Prostate gland (tissue), 2 donors: ENCODE measurements at regions not wholly inside any gene's neighbourhood (a gene's known extent, or its start where the extent isn't known, plus 50 kb on each side); places are given as distances from the start of the nearest gene placed in this dataset.

Experiments used
- DNase-seq: peaks from one replicate; pipeline ENCODE4 v3.0.0-alpha.2; 2019; ENCODE audit warnings: low spot score
- H3K27ac ChIP-seq, 2 donors: fragments of 200-600 bp; sonication (generic); 2 replicates each; pipeline ENCODE4 v1.5.1; 2017 to 2019
- H3K27me3 ChIP-seq: fragments of 200-600 bp; sonication (generic); replicated peaks from 2 replicates; pipeline ENCODE4 v1.5.1; 2019; ENCODE audit not compliant: insufficient read depth
- H3K36me3 ChIP-seq, 2 donors: fragments of 200-600 bp; sonication (generic); 1 replicate in 1 of 2; 2 replicates in 1 of 2; pipeline versions ENCODE4 v1.5.1 to v1.8.1; 2017 to 2019
- H3K4me1 ChIP-seq: fragments of 200-600 bp; sonication (generic); replicated peaks from 2 replicates; pipeline ENCODE4 v1.5.1; 2019
- H3K4me3 ChIP-seq, 2 donors: fragments of 200-600 bp; sonication (generic); 2 replicates each; pipeline ENCODE4 v1.5.1; 2017 to 2019
- H3K9me3 ChIP-seq: fragments of 200-600 bp; sonication (generic); 2 replicates; pipeline ENCODE4 v1.5.1; 2017
- POLR2A ChIP-seq: fragments of 450-650 bp; IDR thresholded peaks from one replicate; pipeline ENCODE4 v1.6.1; 2016; ENCODE audit warnings: antibody characterized with exemption, mild to moderate bottlenecking
- POLR2AphosphoS5 ChIP-seq: sonication (generic); formaldehyde crosslinking; IDR thresholded peaks from one replicate; pipeline ENCODE4 v1.6.1; 2017; ENCODE audit warnings: antibody characterized with exemption
- WGBS: methylation state at CpG from one replicate; pipeline ENCODE4 v1.1.5; 2018; 5-methylcytosine and 5-hydroxymethylcytosine counted together
- intact Hi-C: fragments of 100-400 bp; cut with DNase I; formaldehyde crosslinking; loops from one replicate; pipeline ENCODE4 v1.14.2; 2022
- TF ChIP-seq, protein P1 (sequence below), 4 experiments: fragments of 200-600 bp in 2 of 4; fragments of 450-650 bp in 2 of 4; sonication (generic) in 2 of 4; IDR thresholded peaks; 1 replicate in 3 of 4; 2 replicates in 1 of 4; pipeline ENCODE4 v1.5.1; 2016 to 2019; ENCODE audit warnings: antibody characterized with exemption in 4 of 4, mild to moderate bottlenecking in 2 of 4, moderate library complexity in 2 of 4

DNA sequence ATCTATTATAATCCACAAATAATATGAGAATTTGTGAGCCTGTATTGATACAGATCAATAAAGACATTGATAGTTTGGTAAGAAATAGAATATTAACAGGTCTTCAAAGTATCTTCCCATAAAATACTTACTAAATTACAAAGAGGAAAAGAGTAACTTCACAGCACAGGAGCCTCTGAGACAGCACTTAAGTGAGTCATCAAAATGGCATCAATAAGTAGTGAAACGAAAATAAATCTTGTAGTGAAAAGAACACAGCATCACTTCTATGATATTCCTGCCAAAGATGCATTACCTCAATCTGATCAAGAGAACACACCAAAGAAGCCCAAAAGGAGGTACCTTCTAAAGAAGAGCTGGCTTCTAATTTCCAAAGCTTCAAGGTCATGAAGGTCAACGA is 116.4 kb downstream of the CBLN2 start:
- intact Hi-C loops, result no loop called here
- Histone ChIP-seq H3K27ac (no peak overlapping the region), H3K4me1 (no peaks in the 10 kb centered on the region), H3K4me3 (no peak overlapping the region), H3K27me3 (no peaks in the 10 kb centered on the region), H3K36me3 (no peaks in the 10 kb centered on the region), H3K9me3 (no peaks in the 10 kb centered on the region)
- 73% methylated on average over 2 of the region's 2 CpGs for WGBS
- DNase-seq, result no peak
- no peak for TF ChIP-seq POLR2A
- TF ChIP-seq POLR2AphosphoS5, result no peak
- TF ChIP-seq, protein P1, sequence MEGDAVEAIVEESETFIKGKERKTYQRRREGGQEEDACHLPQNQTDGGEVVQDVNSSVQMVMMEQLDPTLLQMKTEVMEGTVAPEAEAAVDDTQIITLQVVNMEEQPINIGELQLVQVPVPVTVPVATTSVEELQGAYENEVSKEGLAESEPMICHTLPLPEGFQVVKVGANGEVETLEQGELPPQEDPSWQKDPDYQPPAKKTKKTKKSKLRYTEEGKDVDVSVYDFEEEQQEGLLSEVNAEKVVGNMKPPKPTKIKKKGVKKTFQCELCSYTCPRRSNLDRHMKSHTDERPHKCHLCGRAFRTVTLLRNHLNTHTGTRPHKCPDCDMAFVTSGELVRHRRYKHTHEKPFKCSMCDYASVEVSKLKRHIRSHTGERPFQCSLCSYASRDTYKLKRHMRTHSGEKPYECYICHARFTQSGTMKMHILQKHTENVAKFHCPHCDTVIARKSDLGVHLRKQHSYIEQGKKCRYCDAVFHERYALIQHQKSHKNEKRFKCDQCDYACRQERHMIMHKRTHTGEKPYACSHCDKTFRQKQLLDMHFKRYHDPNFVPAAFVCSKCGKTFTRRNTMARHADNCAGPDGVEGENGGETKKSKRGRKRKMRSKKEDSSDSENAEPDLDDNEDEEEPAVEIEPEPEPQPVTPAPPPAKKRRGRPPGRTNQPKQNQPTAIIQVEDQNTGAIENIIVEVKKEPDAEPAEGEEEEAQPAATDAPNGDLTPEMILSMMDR (IDR thresholded peaks at IDR 0.05), result no peak

DNA sequence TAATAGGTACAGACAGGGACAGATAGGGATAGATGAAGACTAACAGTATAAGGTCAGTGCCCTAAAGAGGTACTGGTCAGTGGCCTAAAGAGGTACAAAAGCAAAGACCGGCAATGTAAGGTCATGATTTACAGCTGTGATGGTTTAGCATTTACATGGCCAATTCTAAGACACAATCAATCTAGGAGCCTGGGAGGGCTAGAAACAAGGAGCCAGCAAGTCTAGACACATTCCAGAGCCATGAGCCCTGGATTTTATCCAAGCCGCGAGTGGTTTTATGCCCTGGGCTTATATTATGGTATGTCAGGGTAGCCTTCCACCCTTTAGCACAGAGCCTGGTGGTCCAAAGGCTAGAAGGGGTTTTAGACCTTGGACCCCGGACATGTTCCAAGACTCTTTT is 124.2 kb downstream of the CBLN2 start:
- H3K27me3 ChIP-seq, result no peaks in the 10 kb centered on the region
- intact Hi-C loops, result no loop called here
- 72% methylated on average over 4 of the region's 4 CpGs for WGBS
- H3K4me1 ChIP-seq, result no peaks in the 10 kb centered on the region
- H3K4me3 ChIP-seq, result no peak overlapping the region
- H3K27ac ChIP-seq, result no peak overlapping the region
- no peaks in the 10 kb centered on the region for H3K36me3 ChIP-seq
- DNase-seq, result no peak
- TF ChIP-seq POLR2AphosphoS5, result no peak
- TF ChIP-seq, protein P1 (IDR thresholded peaks at IDR 0.05), result no peak
- no peak for TF ChIP-seq POLR2A
- no peaks in the 10 kb centered on the region for H3K9me3 ChIP-seq

- Histone ChIP-seq H3K36me3 (no peaks in the 10 kb centered on the region), H3K27ac (no peak overlapping the region), H3K9me3 (no peaks in the 10 kb centered on the region), H3K27me3 (no peaks in the 10 kb centered on the region), H3K4me3 (no peak overlapping the region), H3K4me1 (no peaks in the 10 kb centered on the region)
- DNase-seq, result no peak
- TF ChIP-seq, protein P1 (IDR thresholded peaks at IDR 0.05), result no peak
- TF ChIP-seq POLR2A (no peak), POLR2AphosphoS5 (no peak)
- WGBS, result 61% methylated on average over 5 of the region's 5 CpGs
- intact Hi-C loops, result no loop called here
Measured at GRCh38 chr18:72412927-72413326, 131.2 kb downstream of the CBLN2 start.

- TF ChIP-seq, protein P1 (IDR thresholded peaks at IDR 0.05), result no peak
- no peak for TF ChIP-seq POLR2AphosphoS5
- TF ChIP-seq POLR2A, result no peak
- Histone ChIP-seq H3K9me3 (no peaks in the 10 kb centered on the region), H3K36me3 (no peaks in the 10 kb centered on the region), H3K27ac (no peak overlapping the region), H3K4me3 (no peak overlapping the region), H3K27me3 (no peaks in the 10 kb centered on the region), H3K4me1 (no peaks in the 10 kb centered on the region)
- intact Hi-C loops, result no loop called here
- no peak for DNase-seq
- 65% methylated on average over 5 of the region's 5 CpGs for WGBS
Measured at GRCh38 chr18:72411261-72411660, 132.9 kb downstream of the CBLN2 start.

DNA sequence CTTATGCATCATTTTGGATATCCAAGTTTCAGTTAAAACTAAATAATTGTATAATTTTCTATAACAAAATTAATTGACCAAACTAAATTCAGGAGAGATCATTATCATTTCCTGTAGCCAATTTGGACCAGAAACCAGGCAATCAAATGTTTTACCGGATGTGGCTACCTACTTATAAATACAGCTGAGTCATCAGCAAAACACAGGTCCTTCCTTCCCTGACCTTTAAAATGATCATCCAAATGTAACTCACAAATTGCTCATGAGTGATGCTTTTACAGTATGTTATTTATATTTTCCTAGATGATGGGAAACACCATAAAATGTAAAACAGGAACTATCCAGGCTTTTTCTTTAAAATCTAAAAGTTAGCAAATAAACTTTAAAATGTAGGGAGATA is 133.7 kb downstream of the CBLN2 start:
- no peaks in the 10 kb centered on the region for H3K36me3 ChIP-seq
- TF ChIP-seq POLR2AphosphoS5 (no peak), POLR2A (no peak)
- TF ChIP-seq, protein P1 (IDR thresholded peaks at IDR 0.05), result no peak
- H3K27ac ChIP-seq, result no peak overlapping the region
- WGBS, result 47% methylated on average over 1 of the region's 1 CpG
- H3K27me3 ChIP-seq, result no peaks in the 10 kb centered on the region
- intact Hi-C loops, result no loop called here
- H3K9me3 ChIP-seq, result no peaks in the 10 kb centered on the region
- H3K4me3 ChIP-seq, result no peak overlapping the region
- H3K4me1 ChIP-seq, result no peaks in the 10 kb centered on the region
- no peak for DNase-seq
